CD14-positive monocyte (primary cell): ENCODE measurements at regions not wholly inside any gene's neighbourhood (a gene's known extent, or its start where the extent isn't known, plus 50 kb on each side); places are given as distances from the start of the nearest gene placed in this dataset.

Experiments
- DNase-seq, 3 donors: peaks; one replicate each; pipeline ENCODE4 v3.0.0-alpha.2; 2011 to 2022
- H2AFZ ChIP-seq: 2 replicates; pipeline ENCODE4 v1.6.0; 2012; ENCODE audit warnings: mild to moderate bottlenecking, low read depth, low read length, inconsistent platforms; ENCODE audit not compliant: insufficient read depth, poor library complexity, severe bottlenecking
- H3K27ac ChIP-seq, 2 donors: 1 replicate in 1 of 2; 2 replicates in 1 of 2; pipeline ENCODE4 v1.5.1; 2012 to 2013; ENCODE audit warnings: low read length in 2 of 2, control low read depth in 1 of 2, inconsistent platforms in 1 of 2, low read depth in 1 of 2, mild to moderate bottlenecking in 1 of 2
- H3K27me3 ChIP-seq, 2 donors: one replicate each; pipeline versions ENCODE4 v1.6.0 to v1.6.1; 2011 to 2013; ENCODE audit warnings: low read length in 2 of 2; ENCODE audit not compliant: control insufficient read depth in 2 of 2, insufficient read depth in 2 of 2
- H3K36me3 ChIP-seq, 2 donors: replicated peaks in 1 of 2; 1 replicate in 1 of 2; 2 replicates in 1 of 2; pipeline versions ENCODE4 v1.5.1 to v1.6.1; 2012 to 2013; ENCODE audit warnings: low read length in 2 of 2, control low read depth in 1 of 2, inconsistent platforms in 1 of 2, mild to moderate bottlenecking in 1 of 2; ENCODE audit not compliant: insufficient read depth in 2 of 2, control insufficient read depth in 1 of 2
- H3K4me1 ChIP-seq, 2 donors: 1 replicate in 1 of 2; 2 replicates in 1 of 2; pipeline versions ENCODE4 v1.5.1 to v1.6.1; 2012 to 2013; ENCODE audit warnings: low read length in 2 of 2, control low read depth in 1 of 2, inconsistent platforms in 1 of 2, mild to moderate bottlenecking in 1 of 2, moderate library complexity in 1 of 2; ENCODE audit not compliant: insufficient read depth in 2 of 2, control insufficient read depth in 1 of 2
- H3K4me2 ChIP-seq: replicated peaks from 2 replicates; pipeline ENCODE3; 2012; ENCODE audit warnings: low read length, moderate library complexity, mild to moderate bottlenecking; ENCODE audit not compliant: poor library complexity, severe bottlenecking; ENCODE audit errors: extremely low read depth
- H3K4me3 ChIP-seq, 3 experiments: fragments of 200-600 bp in 1 of 3; sonication (generic) in 1 of 3; replicated peaks in 1 of 3; 1 replicate in 2 of 3; 2 replicates in 1 of 3; pipeline ENCODE4 v1.5.1; 2011 to 2013; ENCODE audit warnings: low read length in 3 of 3, mild to moderate bottlenecking in 3 of 3, control low read depth in 2 of 3, low read depth in 2 of 3, inconsistent platforms in 1 of 3, moderate library complexity in 1 of 3
- H3K79me2 ChIP-seq: 2 replicates; pipeline ENCODE4 v1.6.0; 2012; ENCODE audit warnings: mild to moderate bottlenecking, control low read depth, inconsistent platforms, low read length, moderate library complexity; ENCODE audit not compliant: insufficient read depth
- H3K9ac ChIP-seq: 2 replicates; pipeline ENCODE4 v1.6.0; 2017; ENCODE audit warnings: low read length, mild to moderate bottlenecking; ENCODE audit not compliant: insufficient read depth, poor library complexity, severe bottlenecking
- H3K9me3 ChIP-seq, 2 donors: replicated peaks in 1 of 2; 1 replicate in 1 of 2; 2 replicates in 1 of 2; pipeline versions ENCODE4 v1.5.1 to v1.6.1; 2012 to 2013; ENCODE audit warnings: low read length in 2 of 2, control low read depth in 1 of 2; ENCODE audit not compliant: control insufficient read depth in 1 of 2, insufficient read depth in 1 of 2
- H4K20me1 ChIP-seq: 2 replicates; pipeline ENCODE4 v1.6.0; 2012; ENCODE audit warnings: mild to moderate bottlenecking, low read length, control low read depth, moderate library complexity; ENCODE audit not compliant: insufficient read depth
- H3K27ac Mint-ChIP-seq, 7 donors: one replicate each; pipeline ENCODE4 v1.8.0; 2020; ENCODE audit warnings: mild to moderate bottlenecking in 7 of 7, mixed read lengths in 7 of 7, moderate library complexity in 6 of 7, inconsistent platforms in 2 of 7
- H3K27me3 Mint-ChIP-seq, 3 donors: one replicate each; pipeline ENCODE4 v1.8.0; 2021 to 2022; ENCODE audit warnings: low read depth in 3 of 3, mild to moderate bottlenecking in 3 of 3, mixed read lengths in 3 of 3, moderate library complexity in 3 of 3, inconsistent platforms in 1 of 3
- H3K36me3 Mint-ChIP-seq, 2 donors: one replicate each; pipeline ENCODE4 v1.8.0; 2020; ENCODE audit warnings: mixed read lengths in 2 of 2, inconsistent platforms in 1 of 2, mild to moderate bottlenecking in 1 of 2
- H3K4me1 Mint-ChIP-seq: one replicate; pipeline ENCODE4 v1.8.0; 2020; ENCODE audit warnings: mild to moderate bottlenecking, mixed read lengths
- H3K4me3 Mint-ChIP-seq, 2 donors: one replicate each; pipeline ENCODE4 v1.8.0; 2020; ENCODE audit warnings: mild to moderate bottlenecking in 2 of 2, mixed read lengths in 2 of 2, moderate library complexity in 1 of 2
- H3K9me3 Mint-ChIP-seq, 7 donors: one replicate each; pipeline ENCODE4 v1.8.0; 2020 to 2022; ENCODE audit warnings: mixed read lengths in 7 of 7, mild to moderate bottlenecking in 6 of 7, moderate library complexity in 6 of 7, inconsistent platforms in 2 of 7
- WGBS: methylation state at CpG from one replicate; pipeline ENCODE4 v1.1.5; 2013; ENCODE audit warnings: missing lambda C conversion rate; ENCODE audit not compliant: insufficient coverage; 5-methylcytosine and 5-hydroxymethylcytosine counted together
- intact Hi-C, 2 donors: fragments of 100-400 bp; cut with micrococcal nuclease; formaldehyde crosslinking; loops; one replicate each; pipeline versions ENCODE4 v1.15.0 to v1.15.1; 2023
- TF ChIP-seq, protein P1 (sequence below): fragments of 200-600 bp; IDR thresholded peaks from one replicate; pipeline ENCODE4 v1.8.0; 2022; ENCODE audit warnings: antibody characterized with exemption, mild to moderate bottlenecking

- Mint-ChIP-seq H3K36me3 (no peaks in the 10 kb centered on the region), H3K27ac (no peak overlapping the region), H3K4me3 (no peak overlapping the region), H3K9me3 (peaks cover 0 to 4% (median 0%) of the 10 kb centered on the region in 7 donors), H3K27me3 (no peaks in the 10 kb centered on the region), H3K4me1 (no peaks in the 10 kb centered on the region)
- Histone ChIP-seq H3K27ac (no peak overlapping the region), H3K4me2 (no peak overlapping the region), H3K79me2 (no peaks in the 10 kb centered on the region), H3K4me3 (no peak overlapping the region), H3K4me1 (no peaks in the 10 kb centered on the region), H2AFZ (no peak overlapping the region), H3K9me3 (no peaks in the 10 kb centered on the region), H3K36me3 (no peaks in the 10 kb centered on the region), H4K20me1 (no peaks in the 10 kb centered on the region), H3K27me3 (no peaks in the 10 kb centered on the region), H3K9ac (no peak overlapping the region)
- WGBS = no CpG with 5 or more reads among the region's 2 CpGs
- intact Hi-C loops = no loop called here
- no peak for DNase-seq
- TF ChIP-seq, protein P1, sequence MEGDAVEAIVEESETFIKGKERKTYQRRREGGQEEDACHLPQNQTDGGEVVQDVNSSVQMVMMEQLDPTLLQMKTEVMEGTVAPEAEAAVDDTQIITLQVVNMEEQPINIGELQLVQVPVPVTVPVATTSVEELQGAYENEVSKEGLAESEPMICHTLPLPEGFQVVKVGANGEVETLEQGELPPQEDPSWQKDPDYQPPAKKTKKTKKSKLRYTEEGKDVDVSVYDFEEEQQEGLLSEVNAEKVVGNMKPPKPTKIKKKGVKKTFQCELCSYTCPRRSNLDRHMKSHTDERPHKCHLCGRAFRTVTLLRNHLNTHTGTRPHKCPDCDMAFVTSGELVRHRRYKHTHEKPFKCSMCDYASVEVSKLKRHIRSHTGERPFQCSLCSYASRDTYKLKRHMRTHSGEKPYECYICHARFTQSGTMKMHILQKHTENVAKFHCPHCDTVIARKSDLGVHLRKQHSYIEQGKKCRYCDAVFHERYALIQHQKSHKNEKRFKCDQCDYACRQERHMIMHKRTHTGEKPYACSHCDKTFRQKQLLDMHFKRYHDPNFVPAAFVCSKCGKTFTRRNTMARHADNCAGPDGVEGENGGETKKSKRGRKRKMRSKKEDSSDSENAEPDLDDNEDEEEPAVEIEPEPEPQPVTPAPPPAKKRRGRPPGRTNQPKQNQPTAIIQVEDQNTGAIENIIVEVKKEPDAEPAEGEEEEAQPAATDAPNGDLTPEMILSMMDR = no peak
These were observed 77.2 kb upstream of the PTCHD4 start for GRCh38 chr6:48188158-48188557.

DNA sequence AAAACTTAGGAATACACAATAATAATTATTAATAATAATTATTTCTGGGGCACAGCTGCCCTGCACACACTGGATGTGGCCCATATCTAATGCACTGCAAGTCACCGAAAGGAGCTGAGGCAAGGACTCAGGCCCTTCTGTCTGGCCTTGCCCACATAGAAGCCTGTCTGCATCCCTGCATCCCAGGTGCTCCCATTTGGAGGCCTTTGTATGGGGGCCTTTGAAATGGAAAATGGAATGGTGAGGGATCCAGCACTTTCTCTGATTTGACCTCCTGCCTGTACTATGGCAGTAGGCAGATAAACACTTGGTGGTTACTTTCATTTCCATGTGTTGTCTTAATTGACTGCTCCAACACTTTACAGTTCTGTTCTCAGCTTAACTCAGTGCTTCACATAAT, 75.7 kb upstream of the PTCHD4 start:
- no peak overlapping the region for H3K4me2 ChIP-seq
- no peak overlapping the region for H3K27ac ChIP-seq
- Mint-ChIP-seq H3K27ac (no peak overlapping the region), H3K4me1 (no peaks in the 10 kb centered on the region), H3K9me3 (peaks cover 0 to 4% (median 0%) of the 10 kb centered on the region in 7 donors), H3K36me3 (no peaks in the 10 kb centered on the region), H3K4me3 (no peak overlapping the region), H3K27me3 (no peaks in the 10 kb centered on the region)
- WGBS = 80% methylated on average over 1 of the region's 1 CpG
- DNase-seq = no peak
- TF ChIP-seq, protein P1 = no peak
- H3K36me3 ChIP-seq = no peaks in the 10 kb centered on the region
- H2AFZ ChIP-seq = no peak overlapping the region
- no peak overlapping the region for H3K4me3 ChIP-seq
- H3K9me3 ChIP-seq = no peaks in the 10 kb centered on the region
- H3K9ac ChIP-seq = no peak overlapping the region
- no peaks in the 10 kb centered on the region for H4K20me1 ChIP-seq
- no peaks in the 10 kb centered on the region for H3K4me1 ChIP-seq
- H3K79me2 ChIP-seq = no peaks in the 10 kb centered on the region
- intact Hi-C loops = no loop called here
- H3K27me3 ChIP-seq = no peaks in the 10 kb centered on the region
